ENCODE measurements at regions not wholly inside any gene's neighbourhood (a gene's known extent, or its start where the extent isn't known, plus 50 kb on each side); places are given as distances from the start of the nearest gene placed in this dataset.

GRCh38 chr1:79375352-79375751, 368.8 kb upstream of the ADGRL4 start (continued):
- no peak for TF ChIP-seq RNF2 (IDR thresholded peaks at IDR 0.05; ENCODE audit: borderline replicate concordance, low read depth, low read length, missing control alignments, poor library complexity, severe bottlenecking)
- TF ChIP-seq SIN3A (conservative IDR thresholded peaks at IDR 0.05 in 1 of 2, IDR thresholded peaks at IDR 0.05 in 1 of 2; ENCODE audit: low read depth in 1 of 2, low read length in 2 of 2): no peak
- TF ChIP-seq GABPA (IDR thresholded peaks at IDR 0.05; ENCODE audit: borderline replicate concordance, insufficient read depth, low read length): no peak
- no peak for TF ChIP-seq NRF1 (IDR thresholded peaks at IDR 0.05; ENCODE audit: low read depth, low read length)
- TF ChIP-seq BACH1 (IDR thresholded peaks at IDR 0.05; ENCODE audit: low read length): no peak

Data from H1 (cell line).